Adrenal gland (tissue), 9 donors: ENCODE measurements at regions not wholly inside any gene's neighbourhood (a gene's known extent, or its start where the extent isn't known, plus 50 kb on each side); places are given as distances from the start of the nearest gene placed in this dataset.

ENCODE experiments used
- DNase-seq, 7 donors: peaks; one replicate each; pipeline ENCODE4 v3.0.0-alpha.2; 2019 to 2020
- H3K27ac ChIP-seq, 5 donors: fragments of 200-600 bp; sonication (generic) in 4 of 5; 1 replicate in 3 of 5; 2 replicates in 2 of 5; pipeline versions ENCODE4 v1.5.1 to v1.8.0; 2016 to 2020; ENCODE audit warnings: mild to moderate bottlenecking in 1 of 5
- H3K27me3 ChIP-seq: fragments of 200-600 bp; 2 replicates; pipeline ENCODE4 v1.8.0; 2021
- H3K36me3 ChIP-seq, 2 donors: fragments of 200-600 bp; replicated peaks in 1 of 2; 1 replicate in 1 of 2; 2 replicates in 1 of 2; pipeline versions ENCODE4 v1.5.1 to v1.8.0; 2018 to 2022
- H3K4me1 ChIP-seq, 2 donors: fragments of 200-600 bp; replicated peaks in 1 of 2; 1 replicate in 1 of 2; 2 replicates in 1 of 2; pipeline versions ENCODE4 v1.5.1 to v1.8.0; 2018 to 2021
- H3K4me3 ChIP-seq, 4 donors: fragments of 200-600 bp; sonication (generic) in 3 of 4; one replicate each; pipeline ENCODE4 v1.5.1; 2016 to 2018
- H3K9me3 ChIP-seq, 3 donors: fragments of 200-600 bp; sonication (generic) in 1 of 3; replicated peaks in 1 of 3; 1 replicate in 2 of 3; 2 replicates in 1 of 3; pipeline versions ENCODE4 v1.5.1 to v1.8.0; 2016 to 2021
- POLR2A ChIP-seq, 2 donors: fragments of 450-650 bp; IDR thresholded peaks; one replicate each; pipeline ENCODE4 v1.6.1; 2017; ENCODE audit warnings: antibody characterized with exemption in 2 of 2, mild to moderate bottlenecking in 2 of 2, moderate library complexity in 1 of 2
- WGBS, 4 donors: extraction: QIAGEN DNeasy Blood & Tissue Kit in 2 of 4; methylation state at CpG; one replicate each; pipeline versions ENCODE4 v1.1.5 to v1.1.7; 2013 to 2017; 5-methylcytosine and 5-hydroxymethylcytosine counted together
- intact Hi-C, 2 donors: fragments of 100-400 bp; cut with DNase I; formaldehyde crosslinking; loops; one replicate each; pipeline versions ENCODE4 v1.14.1 to v1.15.0; 2022 to 2023
- TF ChIP-seq, protein P1 (sequence below), 6 experiments: fragments of 450-650 bp in 4 of 6; fragments of 200-600 bp in 2 of 6; sonication (generic) in 1 of 6; IDR thresholded peaks; 1 replicate in 5 of 6; 2 replicates in 1 of 6; pipeline versions ENCODE4 v1.5.1 to v1.8.0; 2016 to 2021; ENCODE audit warnings: antibody characterized with exemption in 6 of 6, mild to moderate bottlenecking in 2 of 6, moderate library complexity in 1 of 6
- donor health status: healthy with polysubstance abuse.
- donor health status: Bipolar disorder and iron deficiency.
- donor health status: DM: yes; HTN: yes; CAD: no.
- donor health status: DM: no; HTN: no; CAD: no.
- donor health status: DM: no; HTN: no; CAD: no.

DNA sequence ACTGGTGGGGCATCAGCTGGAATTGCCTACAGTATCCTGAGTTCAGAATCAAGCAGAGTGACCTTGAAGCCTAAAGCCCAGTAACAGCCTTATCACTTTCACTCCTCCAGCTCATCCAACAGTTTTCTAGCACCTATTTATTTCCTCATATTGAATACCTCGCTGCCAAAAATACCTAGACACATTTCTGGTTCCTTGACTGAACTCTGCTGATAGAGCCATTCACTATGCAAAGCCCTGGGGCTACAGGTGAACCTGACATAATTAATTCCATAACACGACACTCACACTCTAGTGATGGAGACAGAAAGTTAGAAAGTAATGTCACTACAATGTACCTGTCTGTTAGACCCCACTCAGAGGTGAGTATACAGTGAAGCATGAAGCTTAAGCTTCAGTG is 149.0 kb upstream of the STX18 start:
- Histone ChIP-seq H3K4me3 (no peak overlapping the region), H3K4me1 (peaks cover 5 to 9% of the 10 kb centered on the region in 2 donors), H3K27me3 (no peaks in the 10 kb centered on the region), H3K9me3 (no peaks in the 10 kb centered on the region), H3K36me3 (no peaks in the 10 kb centered on the region), H3K27ac (no peak overlapping the region)
- intact Hi-C loops: no loop called here
- TF ChIP-seq, protein P1, sequence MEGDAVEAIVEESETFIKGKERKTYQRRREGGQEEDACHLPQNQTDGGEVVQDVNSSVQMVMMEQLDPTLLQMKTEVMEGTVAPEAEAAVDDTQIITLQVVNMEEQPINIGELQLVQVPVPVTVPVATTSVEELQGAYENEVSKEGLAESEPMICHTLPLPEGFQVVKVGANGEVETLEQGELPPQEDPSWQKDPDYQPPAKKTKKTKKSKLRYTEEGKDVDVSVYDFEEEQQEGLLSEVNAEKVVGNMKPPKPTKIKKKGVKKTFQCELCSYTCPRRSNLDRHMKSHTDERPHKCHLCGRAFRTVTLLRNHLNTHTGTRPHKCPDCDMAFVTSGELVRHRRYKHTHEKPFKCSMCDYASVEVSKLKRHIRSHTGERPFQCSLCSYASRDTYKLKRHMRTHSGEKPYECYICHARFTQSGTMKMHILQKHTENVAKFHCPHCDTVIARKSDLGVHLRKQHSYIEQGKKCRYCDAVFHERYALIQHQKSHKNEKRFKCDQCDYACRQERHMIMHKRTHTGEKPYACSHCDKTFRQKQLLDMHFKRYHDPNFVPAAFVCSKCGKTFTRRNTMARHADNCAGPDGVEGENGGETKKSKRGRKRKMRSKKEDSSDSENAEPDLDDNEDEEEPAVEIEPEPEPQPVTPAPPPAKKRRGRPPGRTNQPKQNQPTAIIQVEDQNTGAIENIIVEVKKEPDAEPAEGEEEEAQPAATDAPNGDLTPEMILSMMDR (IDR thresholded peaks at IDR 0.05): no peak
- no peak for TF ChIP-seq POLR2A (IDR thresholded peaks at IDR 0.05)
- DNase-seq: no peak
- 85 to 94% (median 89%) methylated on average over 2 of the region's 2 CpGs for WGBS, 4 donors

DNA sequence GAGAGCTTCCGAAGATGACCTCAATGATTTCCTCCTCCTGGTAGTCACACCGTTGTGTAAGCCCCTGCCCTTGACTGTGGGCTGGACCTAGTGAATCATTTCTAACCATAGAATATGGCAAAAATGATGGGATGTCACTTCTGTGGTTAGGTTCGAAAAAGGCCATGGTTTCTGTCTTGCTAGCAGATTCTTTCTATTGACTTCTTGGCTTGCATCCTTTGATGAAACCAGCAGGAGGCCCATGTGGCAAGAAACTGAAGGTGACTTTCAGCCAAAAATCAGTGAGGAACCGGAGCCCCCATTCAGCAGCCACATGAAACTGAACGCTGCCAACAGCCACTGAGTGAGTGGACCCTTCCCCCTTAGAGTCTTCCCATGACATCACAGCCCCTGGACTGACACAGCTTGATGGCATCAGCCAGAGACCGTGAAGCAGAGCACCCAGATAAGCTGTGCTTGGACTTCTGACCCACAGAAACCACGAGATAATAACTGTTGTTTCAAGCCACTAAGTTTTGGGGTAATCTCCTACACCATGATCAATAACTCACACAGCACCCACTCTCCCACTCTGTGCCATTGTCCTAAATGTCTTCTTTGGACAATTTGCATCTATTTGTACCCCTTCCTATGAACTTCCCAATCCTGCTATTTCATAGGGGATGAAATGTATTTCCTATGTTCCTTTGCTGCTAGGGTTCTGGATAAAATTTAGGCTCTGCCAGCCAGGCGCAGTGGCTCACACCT is 148.0 kb upstream of the STX18 start:
- Histone ChIP-seq H3K27ac (no peak overlapping the region), H3K36me3 (no peaks in the 10 kb centered on the region), H3K4me3 (no peak overlapping the region), H3K9me3 (no peaks in the 10 kb centered on the region), H3K4me1 (peaks cover 5 to 9% of the 10 kb centered on the region in 2 donors), H3K27me3 (no peaks in the 10 kb centered on the region)
- TF ChIP-seq POLR2A (IDR thresholded peaks at IDR 0.05): no peak
- TF ChIP-seq, protein P1 (IDR thresholded peaks at IDR 0.05): no peak
- no peak for DNase-seq
- intact Hi-C loops: no loop called here
- 84 to 95% (median 93%) methylated on average over 8 of the region's 8 CpGs for WGBS, 4 donors

GRCh38 chr4:4687935-4688727 is 146.3 kb upstream of the STX18 start:
- TF ChIP-seq, protein P1 (IDR thresholded peaks at IDR 0.05): no peak
- no peak for TF ChIP-seq POLR2A (IDR thresholded peaks at IDR 0.05)
- H3K27me3 ChIP-seq: no peaks in the 10 kb centered on the region
- no peaks in the 10 kb centered on the region for H3K4me1 ChIP-seq
- no peak overlapping the region for H3K27ac ChIP-seq
- no peak overlapping the region for H3K4me3 ChIP-seq
- no peaks in the 10 kb centered on the region for H3K9me3 ChIP-seq
- H3K36me3 ChIP-seq: no peaks in the 10 kb centered on the region
- intact Hi-C loops: no loop called here
- DNase-seq: no peak
- 79 to 83% (median 80%) methylated on average over 17 of the region's 17 CpGs for WGBS, 4 donors

- intact Hi-C loops: no loop called here
- Histone ChIP-seq H3K4me3 (no peak overlapping the region), H3K36me3 (no peaks in the 10 kb centered on the region), H3K27me3 (no peaks in the 10 kb centered on the region), H3K27ac (no peak overlapping the region), H3K4me1 (no peaks in the 10 kb centered on the region), H3K9me3 (no peaks in the 10 kb centered on the region)
- no peak for TF ChIP-seq POLR2A (IDR thresholded peaks at IDR 0.05)
- TF ChIP-seq, protein P1 (IDR thresholded peaks at IDR 0.05): no peak
- no peak for DNase-seq
- WGBS, 4 donors: 89 to 97% (median 93%) methylated on average over 4 of the region's 4 CpGs
These were observed 145.3 kb upstream of the STX18 start for GRCh38 chr4:4687100-4687499.
